ENCODE measurements at regions not wholly inside any gene's neighbourhood (a gene's known extent, or its start where the extent isn't known, plus 50 kb on each side); places are given as distances from the start of the nearest gene placed in this dataset.

GRCh38 chr20:40754339-40754943, 65.4 kb upstream of the MAFB start:
- H3K27ac Mint-ChIP-seq = no peak overlapping the region
- H3K4me1 Mint-ChIP-seq (ENCODE audit: low read depth) = peaks cover 40% of the 10 kb centered on the region
- ChIA-PET CTCF (interaction anchor here (1.6 kb wide), 1 partner anchor 13 kb away, joined by 4 read pairs; no protein-coding TSS in a partner anchor), POLR2A (no interaction called here)
- no peaks in the 10 kb centered on the region for H3K9me3 Mint-ChIP-seq (ENCODE audit: insufficient read depth)
- peaks cover 4% of the 10 kb centered on the region for H3K27me3 Mint-ChIP-seq (ENCODE audit: low read depth)
- no peaks in the 10 kb centered on the region for H3K36me3 Mint-ChIP-seq (ENCODE audit: low read depth)
- DNase-seq (no peak), ATAC-seq (no peak)
- H3K4me3 Mint-ChIP-seq = no peak overlapping the region

GRCh38 chr20:40757087-40757486, 68.1 kb upstream of the MAFB start:
- peak overlapping the region; percentile 62 for H3K27ac Mint-ChIP-seq
- ChIA-PET CTCF (interaction anchor here (1.0 to 2.0 kb wide), 3 partner anchors 16 to 205 kb away, joined by 3 to 7 read pairs (median 3); no protein-coding TSS in a partner anchor), POLR2A (no interaction called here)
- H3K36me3 Mint-ChIP-seq (ENCODE audit: low read depth) = no peaks in the 10 kb centered on the region
- peaks cover 44% of the 10 kb centered on the region for H3K4me1 Mint-ChIP-seq (ENCODE audit: low read depth)
- ATAC-seq (peak; percentile 82), DNase-seq (peak; percentile 31)
- H3K4me3 Mint-ChIP-seq = peak overlapping the region; percentile 0
- H3K27me3 Mint-ChIP-seq (ENCODE audit: low read depth) = peaks cover 5% of the 10 kb centered on the region
- no peaks in the 10 kb centered on the region for H3K9me3 Mint-ChIP-seq (ENCODE audit: insufficient read depth)

- H3K9me3 Mint-ChIP-seq (ENCODE audit: insufficient read depth) = no peaks in the 10 kb centered on the region
- H3K36me3 Mint-ChIP-seq (ENCODE audit: low read depth) = no peaks in the 10 kb centered on the region
- ChIA-PET CTCF (interaction anchor here (2.0 kb wide), 1 partner anchor 17 kb away, joined by 7 read pairs; no protein-coding TSS in a partner anchor), POLR2A (interaction anchor here (0.6 to 1.5 kb wide), 2 partner anchors 9 to 299 kb away, joined by 4 to 5 read pairs; no protein-coding TSS in a partner anchor)
- H3K4me3 Mint-ChIP-seq = no peak overlapping the region
- no peak overlapping the region for H3K27ac Mint-ChIP-seq
- no peak for ATAC-seq
- DNase-seq = no peak
- H3K4me1 Mint-ChIP-seq (ENCODE audit: low read depth) = peaks cover 36% of the 10 kb centered on the region
- H3K27me3 Mint-ChIP-seq (ENCODE audit: low read depth) = peaks cover 5% of the 10 kb centered on the region
Measured at GRCh38 chr20:40758790-40759189, 69.8 kb upstream of the MAFB start.

DNA sequence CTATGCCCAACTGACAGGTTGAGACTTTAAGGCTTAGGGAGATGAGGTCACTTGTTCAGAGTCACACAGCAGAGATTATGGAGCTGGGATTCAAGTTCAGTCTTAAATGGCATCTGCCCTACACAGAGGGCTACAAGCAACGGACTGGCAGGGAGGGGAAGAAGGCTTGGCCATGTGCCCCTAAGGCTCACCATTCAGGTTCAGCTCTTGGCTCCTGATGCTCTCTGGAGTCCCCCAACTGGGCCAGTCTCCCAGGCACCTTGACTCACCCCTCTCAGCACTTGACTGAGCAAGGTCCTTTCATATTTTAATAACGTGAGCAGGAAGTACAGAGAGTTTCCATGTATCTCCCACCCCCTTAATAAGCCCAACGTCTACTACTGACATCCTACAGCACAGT, 71.4 kb upstream of the MAFB start:
- Mint-ChIP-seq H3K9me3 (ENCODE audit: insufficient read depth) (no peaks in the 10 kb centered on the region), H3K4me1 (ENCODE audit: low read depth) (peaks cover 31% of the 10 kb centered on the region), H3K27me3 (ENCODE audit: low read depth) (peaks cover 7% of the 10 kb centered on the region), H3K4me3 (no peak overlapping the region), H3K36me3 (ENCODE audit: low read depth) (no peaks in the 10 kb centered on the region), H3K27ac (no peak overlapping the region)
- DNase-seq (no peak), ATAC-seq (no peak)
- ChIA-PET CTCF (interaction anchor here (1.4 kb wide), 2 partner anchors 17 to 19 kb away, joined by 5 read pairs; no protein-coding TSS in a partner anchor), POLR2A (interaction anchor here (1.5 kb wide), 1 partner anchor 11 kb away, joined by 4 read pairs; no protein-coding TSS in a partner anchor)

- Mint-ChIP-seq H3K4me1 (ENCODE audit: low read depth) (peaks cover 4% of the 10 kb centered on the region), H3K9me3 (ENCODE audit: insufficient read depth) (no peaks in the 10 kb centered on the region), H3K36me3 (ENCODE audit: low read depth) (no peaks in the 10 kb centered on the region), H3K27me3 (ENCODE audit: low read depth) (peaks cover 9% of the 10 kb centered on the region), H3K27ac (no peak overlapping the region), H3K4me3 (no peak overlapping the region)
- no peak for ATAC-seq
- DNase-seq = no peak
- CTCF ChIA-PET = no interaction called here
- POLR2A ChIA-PET = no interaction called here
Measured at GRCh38 chr20:40763646-40764295, 74.7 kb upstream of the MAFB start.

GRCh38 chr20:40765814-40766480, 76.9 kb upstream of the MAFB start:
- Mint-ChIP-seq H3K36me3 (ENCODE audit: low read depth) (no peaks in the 10 kb centered on the region), H3K9me3 (ENCODE audit: insufficient read depth) (no peaks in the 10 kb centered on the region), H3K27me3 (ENCODE audit: low read depth) (peaks cover 15% of the 10 kb centered on the region), H3K4me1 (ENCODE audit: low read depth) (no peaks in the 10 kb centered on the region), H3K27ac (no peak overlapping the region), H3K4me3 (no peak overlapping the region)
- ChIA-PET CTCF (interaction anchor here (2.3 kb wide), 1 partner anchor 24 kb away, joined by 7 read pairs; no protein-coding TSS in a partner anchor), POLR2A (no interaction called here)
- DNase-seq = no peak
- no peak for ATAC-seq

DNA sequence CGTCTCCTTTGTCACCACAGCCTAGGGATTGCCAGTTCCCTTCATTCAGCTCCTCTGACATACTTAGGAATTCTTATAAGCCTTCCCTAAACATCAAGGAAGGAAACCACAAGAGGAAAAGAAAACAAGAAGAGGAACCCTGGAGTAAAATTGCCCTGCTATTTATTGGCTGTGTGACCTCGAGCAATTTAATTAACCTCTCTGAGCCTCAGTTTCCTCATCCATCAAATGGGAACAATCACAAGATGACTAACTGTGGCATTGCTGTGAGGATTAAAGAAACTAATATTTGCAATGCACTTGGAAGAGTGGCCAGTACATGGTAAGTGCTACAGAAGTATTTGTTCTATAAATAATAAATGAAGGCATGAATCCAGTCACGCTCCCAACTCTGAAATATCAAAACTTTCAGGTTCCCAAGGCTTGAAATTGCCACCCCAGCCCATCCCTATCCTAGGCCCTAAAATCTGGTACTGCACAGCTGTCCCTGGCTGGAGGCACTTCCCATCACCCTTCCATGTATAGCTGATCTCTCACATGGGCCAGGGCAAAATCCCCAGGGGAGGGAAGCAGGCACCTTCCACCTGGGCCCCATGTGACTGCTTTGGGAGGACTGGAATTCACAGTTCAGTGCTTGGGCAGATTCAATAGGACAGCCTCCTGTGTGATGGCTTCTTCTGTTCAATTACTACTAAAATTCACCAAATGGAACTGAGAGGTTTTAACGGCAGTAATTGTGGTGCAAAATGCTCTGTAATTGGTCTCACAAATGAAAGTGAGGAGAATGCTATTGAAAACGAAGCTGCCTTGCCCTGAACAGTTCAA, 78.0 kb upstream of the MAFB start:
- CTCF ChIA-PET = interaction anchor here (2.3 kb wide), 1 partner anchor 25 kb away, joined by 7 read pairs; no protein-coding TSS in a partner anchor
- no peaks in the 10 kb centered on the region for H3K4me1 Mint-ChIP-seq (ENCODE audit: low read depth)
- DNase-seq (no peak), ATAC-seq (no peak)
- no peaks in the 10 kb centered on the region for H3K9me3 Mint-ChIP-seq (ENCODE audit: insufficient read depth)
- peak overlapping the region; percentile 31 for H3K27ac Mint-ChIP-seq
- peaks cover 15% of the 10 kb centered on the region for H3K27me3 Mint-ChIP-seq (ENCODE audit: low read depth)
- H3K4me3 Mint-ChIP-seq = no peak overlapping the region
- POLR2A ChIA-PET = no interaction called here
- no peaks in the 10 kb centered on the region for H3K36me3 Mint-ChIP-seq (ENCODE audit: low read depth)

- no peak overlapping the region for H3K27ac Mint-ChIP-seq
- H3K4me3 Mint-ChIP-seq = no peak overlapping the region
- no peaks in the 10 kb centered on the region for H3K4me1 Mint-ChIP-seq (ENCODE audit: low read depth)
- CTCF ChIA-PET = interaction anchor here (2.3 kb wide), 1 partner anchor 26 kb away, joined by 7 read pairs; no protein-coding TSS in a partner anchor
- ATAC-seq (no peak), DNase-seq (no peak)
- POLR2A ChIA-PET = no interaction called here
- no peaks in the 10 kb centered on the region for H3K9me3 Mint-ChIP-seq (ENCODE audit: insufficient read depth)
- H3K27me3 Mint-ChIP-seq (ENCODE audit: low read depth) = peaks cover 15% of the 10 kb centered on the region
- H3K36me3 Mint-ChIP-seq (ENCODE audit: low read depth) = no peaks in the 10 kb centered on the region
Measured at GRCh38 chr20:40767615-40767924, 78.5 kb upstream of the MAFB start.

DNA sequence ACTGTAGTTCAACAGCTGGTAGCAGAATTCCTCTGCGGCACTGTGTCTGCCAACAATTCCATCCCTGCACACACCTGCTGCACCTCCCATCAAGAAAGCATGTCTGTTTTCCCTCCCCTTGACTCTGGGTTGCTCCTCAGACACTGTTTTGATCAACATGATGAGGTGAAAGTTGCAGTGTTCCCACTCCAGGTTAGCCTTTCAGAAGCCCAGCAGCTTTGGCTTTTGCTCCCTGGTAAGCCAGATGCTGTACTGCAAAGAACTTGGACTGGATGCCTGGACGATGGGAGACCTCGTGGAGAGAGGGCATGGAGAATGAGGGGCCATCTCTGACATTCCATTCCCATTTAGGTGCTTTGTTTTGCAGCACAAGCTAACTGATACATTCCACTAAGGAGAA, 79.1 kb upstream of the MAFB start:
- ChIA-PET CTCF (no interaction called here), POLR2A (no interaction called here)
- Mint-ChIP-seq H3K36me3 (ENCODE audit: low read depth) (no peaks in the 10 kb centered on the region), H3K27ac (no peak overlapping the region), H3K27me3 (ENCODE audit: low read depth) (peaks cover 15% of the 10 kb centered on the region), H3K9me3 (ENCODE audit: insufficient read depth) (no peaks in the 10 kb centered on the region), H3K4me3 (no peak overlapping the region), H3K4me1 (ENCODE audit: low read depth) (no peaks in the 10 kb centered on the region)
- ATAC-seq (no peak), DNase-seq (no peak)

- H3K4me3 Mint-ChIP-seq = no peak overlapping the region
- no peaks in the 10 kb centered on the region for H3K4me1 Mint-ChIP-seq (ENCODE audit: low read depth)
- DNase-seq (no peak), ATAC-seq (no peak)
- H3K36me3 Mint-ChIP-seq (ENCODE audit: low read depth) = no peaks in the 10 kb centered on the region
- H3K27ac Mint-ChIP-seq = no peak overlapping the region
- H3K27me3 Mint-ChIP-seq (ENCODE audit: low read depth) = peaks cover 12% of the 10 kb centered on the region
- H3K9me3 Mint-ChIP-seq (ENCODE audit: insufficient read depth) = no peaks in the 10 kb centered on the region
- CTCF ChIA-PET = interaction anchor here (1.1 to 1.4 kb wide), 2 partner anchors 23 to 28 kb away, joined by 3 to 4 read pairs; no protein-coding TSS in a partner anchor
- POLR2A ChIA-PET = no interaction called here
Measured at GRCh38 chr20:40769677-40770285, 80.7 kb upstream of the MAFB start.

GRCh38 chr20:40770564-40771307, 81.7 kb upstream of the MAFB start:
- H3K36me3 Mint-ChIP-seq (ENCODE audit: low read depth) = no peaks in the 10 kb centered on the region
- POLR2A ChIA-PET = no interaction called here

More at GRCh38 chr20:40770564-40771307, 81.7 kb upstream of the MAFB start:
- no peaks in the 10 kb centered on the region for H3K9me3 Mint-ChIP-seq (ENCODE audit: insufficient read depth)
- H3K27me3 Mint-ChIP-seq (ENCODE audit: low read depth) = peaks cover 15% of the 10 kb centered on the region
- CTCF ChIA-PET = interaction anchor here (1.4 kb wide), 1 partner anchor 29 kb away, joined by 3 read pairs; no protein-coding TSS in a partner anchor
- H3K4me1 Mint-ChIP-seq (ENCODE audit: low read depth) = no peaks in the 10 kb centered on the region
- no peak overlapping the region for H3K4me3 Mint-ChIP-seq
- DNase-seq (no peak), ATAC-seq (no peak)
- no peak overlapping the region for H3K27ac Mint-ChIP-seq
